GM23338 (cell line): ENCODE measurements at regions not wholly inside any gene's neighbourhood (a gene's known extent, or its start where the extent isn't known, plus 50 kb on each side); places are given as distances from the start of the nearest gene placed in this dataset.

Experiments used
- ATAC-seq: fragments of 200-7000 bp; cut with Tn5 transposase; 3 replicates; pipeline ENCODE4 v1.9.1; 2020
- DNase-seq: peaks from one replicate; pipeline ENCODE4 v3.0.0-alpha.2; 2015; ENCODE audit warnings: low spot score
- H2AFZ ChIP-seq: fragments of 200-600 bp; sonication (generic); 2 replicates; pipeline ENCODE4 v1.8.0; 2016; ENCODE audit warnings: antibody characterized with exemption, mild to moderate bottlenecking, moderate library complexity
- H3F3A ChIP-seq: fragments of 200-600 bp; sonication (generic); replicated peaks from 2 replicates; pipeline ENCODE4 v1.8.0; 2017; ENCODE audit warnings: antibody characterized with exemption, mixed run types, low read depth
- H3K27ac ChIP-seq: fragments of 200-600 bp; sonication (generic); 2 replicates; pipeline ENCODE4 v1.6.1; 2016; ENCODE audit warnings: low read depth
- H3K27me3 ChIP-seq: fragments of 200-600 bp; sonication (generic); 2 replicates; pipeline ENCODE4 v1.8.0; 2016; ENCODE audit warnings: mild to moderate bottlenecking, mixed run types, moderate library complexity; ENCODE audit not compliant: insufficient read depth
- H3K36me3 ChIP-seq: fragments of 200-600 bp; sonication (generic); 2 replicates; pipeline ENCODE4 v1.8.0; 2016; ENCODE audit warnings: mild to moderate bottlenecking; ENCODE audit not compliant: insufficient read depth
- H3K4me1 ChIP-seq: fragments of 200-600 bp; sonication (generic); 2 replicates; pipeline ENCODE4 v1.8.0; 2016; ENCODE audit warnings: mild to moderate bottlenecking, moderate library complexity; ENCODE audit not compliant: insufficient read depth
- H3K4me2 ChIP-seq: fragments of 200-600 bp; sonication (generic); 2 replicates; pipeline ENCODE4 v1.7.1; 2017; ENCODE audit warnings: mixed run types
- H3K4me3 ChIP-seq: fragments of 200-600 bp; sonication (generic); 2 replicates; pipeline ENCODE4 v1.6.1; 2016; ENCODE audit warnings: mixed run types
- H3K79me2 ChIP-seq: fragments of 200-600 bp; sonication (generic); replicated peaks from 2 replicates; pipeline ENCODE4 v1.8.0; 2017; ENCODE audit warnings: mild to moderate bottlenecking; ENCODE audit not compliant: insufficient read depth
- H3K9me2 ChIP-seq: fragments of 200-600 bp; sonication (generic); 2 replicates; pipeline ENCODE4 v1.8.0; 2017; ENCODE audit not compliant: insufficient read depth
- H4K20me1 ChIP-seq: fragments of 200-600 bp; sonication (generic); replicated peaks from 2 replicates; pipeline ENCODE4 v1.8.0; 2017; ENCODE audit warnings: mild to moderate bottlenecking; ENCODE audit not compliant: insufficient read depth
- H3K27ac Mint-ChIP-seq: 2 replicates; pipeline ENCODE4 v1.8.0; 2020; ENCODE audit warnings: inconsistent platforms, mild to moderate bottlenecking, moderate library complexity, mixed read lengths
- H3K27me3 Mint-ChIP-seq: 3 replicates; pipeline ENCODE4 v1.8.0; 2022; ENCODE audit warnings: low read depth, mild to moderate bottlenecking, moderate library complexity, mixed read lengths, inconsistent platforms; ENCODE audit not compliant: insufficient read depth, poor library complexity
- H3K36me3 Mint-ChIP-seq: 3 replicates; pipeline ENCODE4 v1.8.0; 2021; ENCODE audit warnings: low read depth, mild to moderate bottlenecking, inconsistent platforms, moderate library complexity, mixed read lengths
- H3K4me1 Mint-ChIP-seq: 3 replicates; pipeline ENCODE4 v1.8.0; 2020; ENCODE audit warnings: mild to moderate bottlenecking, inconsistent platforms, mixed read lengths
- H3K4me3 Mint-ChIP-seq: 3 replicates; pipeline ENCODE4 v1.8.0; 2021; ENCODE audit warnings: moderate library complexity, mild to moderate bottlenecking, inconsistent platforms, mixed read lengths
- H3K9me3 Mint-ChIP-seq: 3 replicates; pipeline ENCODE4 v1.8.0; 2020; ENCODE audit warnings: moderate library complexity, mild to moderate bottlenecking, inconsistent platforms, mixed read lengths
- CTCF ChIP-seq, 2 experiments: fragments of 200-600 bp in 1 of 2; sonication (generic) in 1 of 2; conservative IDR thresholded peaks; 2 replicates each; pipeline versions ENCODE4 v1.5.1 to v1.6.1; 2016 to 2017; ENCODE audit warnings: antibody characterized with exemption in 2 of 2, low read depth in 2 of 2, mild to moderate bottlenecking in 2 of 2, moderate library complexity in 1 of 2
- ETS1 ChIP-seq: IDR thresholded peaks from 2 replicates; pipeline ENCODE4 v1.6.1; 2016; ENCODE audit warnings: antibody characterized with exemption
- EZH2 ChIP-seq: fragments of 200-600 bp; sonication (generic); IDR thresholded peaks from one replicate; pipeline ENCODE4 v1.8.0; 2017; ENCODE audit warnings: antibody characterized with exemption, mild to moderate bottlenecking, low read depth; ENCODE audit not compliant: unreplicated experiment
- JUNB ChIP-seq: IDR thresholded peaks from one replicate; pipeline ENCODE4 v1.6.1; 2016; ENCODE audit warnings: antibody characterized with exemption; ENCODE audit not compliant: unreplicated experiment
- POLR2AphosphoS5 ChIP-seq: IDR thresholded peaks from 2 replicates; pipeline ENCODE4 v1.6.1; 2016; ENCODE audit warnings: antibody characterized with exemption, low read depth
- STAT1 ChIP-seq: IDR thresholded peaks from one replicate; pipeline ENCODE4 v1.6.1; 2016; ENCODE audit warnings: antibody characterized with exemption; ENCODE audit not compliant: unreplicated experiment
- ZNF331 ChIP-seq: fragments of 250-450 bp; sonication (Bioruptor Pico); IDR thresholded peaks from 2 replicates; pipeline ENCODE4 v1.5.0; 2020; ENCODE audit warnings: low read depth, mild to moderate bottlenecking, moderate library complexity

- no peak for TF ChIP-seq CTCF (conservative IDR thresholded peaks at IDR 0.05; ENCODE audit: low read depth in 2 of 2)
- no peak for TF ChIP-seq EZH2
These were observed 375.5 kb downstream of the VRK1 start (continued) for GRCh38 chr14:97172644-97173043.

- no peaks in the 10 kb centered on the region for H3K4me1 ChIP-seq
- peak; percentile 70 for ATAC-seq
These were observed 379.8 kb downstream of the VRK1 start for GRCh38 chr14:97177016-97177415.

GRCh38 chr14:97177635-97178034 is 380.5 kb downstream of the VRK1 start:
- H3K27ac ChIP-seq: no peak overlapping the region
- H3K79me2 ChIP-seq: no peaks in the 10 kb centered on the region
- no peaks in the 10 kb centered on the region; the same call in 1 of the 3 replicates for H3K36me3 Mint-ChIP-seq
- peaks cover 10% of the 10 kb centered on the region for H3F3A ChIP-seq
- H3K27ac Mint-ChIP-seq: no peak overlapping the region
- no peak overlapping the region for H2AFZ ChIP-seq
- H3K27me3 ChIP-seq: no peaks in the 10 kb centered on the region
- H3K4me3 Mint-ChIP-seq: no peak overlapping the region
- ATAC-seq (no peak), DNase-seq (no peak)
- H3K4me3 ChIP-seq: no peak overlapping the region
- peaks cover 7% of the 10 kb centered on the region for H3K9me2 ChIP-seq
- no peak overlapping the region for H3K4me2 ChIP-seq
- no peaks in the 10 kb centered on the region for H3K4me1 Mint-ChIP-seq
- no peaks in the 10 kb centered on the region for H3K36me3 ChIP-seq
- TF ChIP-seq ETS1: no peak
- TF ChIP-seq JUNB: no peak
- no peak for TF ChIP-seq EZH2
- TF ChIP-seq STAT1: no peak
- no peaks in the 10 kb centered on the region for H3K4me1 ChIP-seq
- peaks cover 4% of the 10 kb centered on the region for H3K27me3 Mint-ChIP-seq
- peaks cover 6% of the 10 kb centered on the region; the same call in 2 of the 3 replicates for H3K9me3 Mint-ChIP-seq
- no peaks in the 10 kb centered on the region for H4K20me1 ChIP-seq

More at GRCh38 chr14:97177016-97177415, 379.8 kb downstream of the VRK1 start:
- no peaks in the 10 kb centered on the region for H4K20me1 ChIP-seq
- no peak overlapping the region for H3K27ac ChIP-seq
- H3K27me3 ChIP-seq: no peaks in the 10 kb centered on the region
- peak overlapping the region; percentile 63; the same call in 1 of the 2 replicates for H2AFZ ChIP-seq
- peaks cover 7% of the 10 kb centered on the region for H3K9me2 ChIP-seq
- TF ChIP-seq POLR2AphosphoS5 (no peak), ZNF331 (CRISPR knock-in tag) (no peak), CTCF (conservative IDR thresholded peaks at IDR 0.05; ENCODE audit: low read depth in 2 of 2) (peak; percentile 41 to 51)
- Mint-ChIP-seq H3K36me3 (no peaks in the 10 kb centered on the region; the same call in 1 of the 3 replicates), H3K27ac (peak overlapping the region; percentile 78; the same call in 1 of the 2 replicates), H3K9me3 (peaks cover 6% of the 10 kb centered on the region; the same call in 2 of the 3 replicates), H3K4me3 (no peak overlapping the region), H3K4me1 (no peaks in the 10 kb centered on the region), H3K27me3 (peaks cover 4% of the 10 kb centered on the region)
- peak; percentile 64 for DNase-seq
- peaks cover 9% of the 10 kb centered on the region for H3F3A ChIP-seq
- no peak overlapping the region for H3K4me2 ChIP-seq
- H3K4me3 ChIP-seq: no peak overlapping the region
- no peaks in the 10 kb centered on the region for H3K79me2 ChIP-seq
- H3K36me3 ChIP-seq: no peaks in the 10 kb centered on the region
